Endodermal cell (in vitro differentiated cells): ENCODE measurements at regions not wholly inside any gene's neighbourhood (a gene's known extent, or its start where the extent isn't known, plus 50 kb on each side); places are given as distances from the start of the nearest gene placed in this dataset.
"Not testable (repeated sequence)": the region's sequence is repeated elsewhere in the genome, so short reads cannot be mapped to it uniquely, and the experiment has no call there.

Source experiments
- DNase-seq: peaks from one replicate; pipeline ENCODE4 v3.0.0-alpha.2; 2017
- H3K27ac ChIP-seq: 2 replicates; pipeline ENCODE4 v1.5.1; 2013; ENCODE audit warnings: mild to moderate bottlenecking, low read depth, low read length, moderate library complexity
- H3K27me3 ChIP-seq: 2 replicates; pipeline ENCODE4 v1.6.1; 2013; ENCODE audit warnings: mild to moderate bottlenecking, low read length, moderate library complexity; ENCODE audit not compliant: insufficient read depth, control insufficient read depth, poor library complexity, severe bottlenecking
- H3K36me3 ChIP-seq: 2 replicates; pipeline ENCODE4 v1.7.0; 2013; ENCODE audit warnings: mild to moderate bottlenecking, low read length, moderate library complexity; ENCODE audit not compliant: control insufficient read depth, insufficient read depth
- H3K4me1 ChIP-seq: one replicate; pipeline ENCODE4 v1.7.0; 2013; ENCODE audit warnings: low read length; ENCODE audit not compliant: control insufficient read depth, insufficient read depth
- H3K4me3 ChIP-seq: 2 replicates; pipeline ENCODE4 v1.5.1; 2013; ENCODE audit warnings: mild to moderate bottlenecking, low read length, moderate library complexity
- H3K9ac ChIP-seq: 2 replicates; pipeline ENCODE4 v1.6.1; 2013; ENCODE audit warnings: mild to moderate bottlenecking, low read length, moderate library complexity; ENCODE audit not compliant: poor library complexity, severe bottlenecking; ENCODE audit errors: extremely low read depth
- H3K9me3 ChIP-seq: 2 replicates; pipeline ENCODE4 v1.6.1; 2013; ENCODE audit warnings: mild to moderate bottlenecking, low read length, moderate library complexity; ENCODE audit not compliant: control insufficient read depth
- H3K27ac Mint-ChIP-seq: 2 replicates; pipeline ENCODE4 v1.8.0; 2020; ENCODE audit warnings: mixed read lengths
- H3K27me3 Mint-ChIP-seq: 2 replicates; pipeline ENCODE4 v1.8.0; 2021; ENCODE audit warnings: mild to moderate bottlenecking, mixed read lengths; ENCODE audit not compliant: insufficient read depth
- H3K36me3 Mint-ChIP-seq: 2 replicates; pipeline ENCODE4 v1.8.0; 2020; ENCODE audit warnings: low read depth, mixed read lengths
- H3K4me1 Mint-ChIP-seq: 2 replicates; pipeline ENCODE4 v1.8.0; 2020; ENCODE audit warnings: mixed read lengths
- H3K4me3 Mint-ChIP-seq: 2 replicates; pipeline ENCODE4 v1.8.0; 2020; ENCODE audit warnings: mild to moderate bottlenecking, moderate library complexity, mixed read lengths
- H3K9me3 Mint-ChIP-seq: 2 replicates; pipeline ENCODE4 v1.8.0; 2020; ENCODE audit warnings: mild to moderate bottlenecking, mixed read lengths
- WGBS, 2 experiments: methylation state at CpG; one replicate each; pipeline versions ENCODE4 v1.1.5 to v1.1.7; 2013; ENCODE audit warnings: missing lambda C conversion rate in 2 of 2, mixed read lengths in 1 of 2; ENCODE audit not compliant: insufficient coverage in 1 of 2, insufficient read length in 1 of 2; 5-methylcytosine and 5-hydroxymethylcytosine counted together
- TF ChIP-seq, protein P1 (sequence below): fragments of 200-600 bp; sonication (generic); conservative IDR thresholded peaks from 2 replicates; pipeline ENCODE4 v1.5.0; 2021; ENCODE audit warnings: antibody characterized with exemption, mild to moderate bottlenecking

DNA sequence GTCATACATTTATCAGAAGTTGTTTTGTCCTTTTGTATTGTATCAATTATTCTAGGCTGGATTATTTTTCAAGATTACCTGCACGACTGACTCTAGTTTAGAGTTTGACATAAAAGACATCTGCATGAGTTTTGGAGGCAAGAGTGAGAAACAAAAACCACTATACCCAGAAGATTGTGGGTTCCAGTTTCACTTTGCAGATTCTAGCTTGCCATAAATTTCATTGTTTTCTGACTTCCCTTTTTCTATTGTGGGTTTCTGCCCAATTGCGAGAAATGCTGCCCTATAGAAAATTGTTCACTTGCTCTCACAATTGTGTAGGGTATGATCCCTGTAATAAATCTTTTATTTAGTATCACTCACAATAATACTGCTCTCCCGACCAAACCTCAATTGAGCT, 1043.4 kb upstream of the CDH10 start:
- H3K4me1 ChIP-seq, result no peaks in the 10 kb centered on the region
- Mint-ChIP-seq H3K9me3 (no peaks in the 10 kb centered on the region), H3K4me1 (no peaks in the 10 kb centered on the region), H3K27ac (no peak overlapping the region), H3K4me3 (no peak overlapping the region), H3K27me3 (no peaks in the 10 kb centered on the region), H3K36me3 (no peaks in the 10 kb centered on the region)
- H3K9me3 ChIP-seq, result no peaks in the 10 kb centered on the region
- TF ChIP-seq, protein P1, sequence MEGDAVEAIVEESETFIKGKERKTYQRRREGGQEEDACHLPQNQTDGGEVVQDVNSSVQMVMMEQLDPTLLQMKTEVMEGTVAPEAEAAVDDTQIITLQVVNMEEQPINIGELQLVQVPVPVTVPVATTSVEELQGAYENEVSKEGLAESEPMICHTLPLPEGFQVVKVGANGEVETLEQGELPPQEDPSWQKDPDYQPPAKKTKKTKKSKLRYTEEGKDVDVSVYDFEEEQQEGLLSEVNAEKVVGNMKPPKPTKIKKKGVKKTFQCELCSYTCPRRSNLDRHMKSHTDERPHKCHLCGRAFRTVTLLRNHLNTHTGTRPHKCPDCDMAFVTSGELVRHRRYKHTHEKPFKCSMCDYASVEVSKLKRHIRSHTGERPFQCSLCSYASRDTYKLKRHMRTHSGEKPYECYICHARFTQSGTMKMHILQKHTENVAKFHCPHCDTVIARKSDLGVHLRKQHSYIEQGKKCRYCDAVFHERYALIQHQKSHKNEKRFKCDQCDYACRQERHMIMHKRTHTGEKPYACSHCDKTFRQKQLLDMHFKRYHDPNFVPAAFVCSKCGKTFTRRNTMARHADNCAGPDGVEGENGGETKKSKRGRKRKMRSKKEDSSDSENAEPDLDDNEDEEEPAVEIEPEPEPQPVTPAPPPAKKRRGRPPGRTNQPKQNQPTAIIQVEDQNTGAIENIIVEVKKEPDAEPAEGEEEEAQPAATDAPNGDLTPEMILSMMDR, result no peak
- no peaks in the 10 kb centered on the region for H3K36me3 ChIP-seq
- WGBS, 2 experiments, result 88 to 100% methylated on average over 1 to 3 of the region's 3 CpGs
- no peak overlapping the region for H3K4me3 ChIP-seq
- no peak overlapping the region for H3K9ac ChIP-seq
- H3K27ac ChIP-seq, result no peak overlapping the region
- DNase-seq, result no peak
- H3K27me3 ChIP-seq, result no peaks in the 10 kb centered on the region

GRCh38 chr5:25669645-25670401, 1025.0 kb upstream of the CDH10 start:
- Mint-ChIP-seq H3K36me3 (no peaks in the 10 kb centered on the region), H3K4me1 (no peaks in the 10 kb centered on the region), H3K9me3 (peaks cover 2% of the 10 kb centered on the region), H3K4me3 (no peak overlapping the region), H3K27me3 (no peaks in the 10 kb centered on the region), H3K27ac (no peak overlapping the region)
- 95% methylated on average over 1 of the region's 1 CpG; no CpG with 5 or more reads in 1 of the 2 experiments for WGBS, 2 experiments
- DNase-seq, result no peak
- Histone ChIP-seq H3K4me1 (no peaks in the 10 kb centered on the region), H3K4me3 (no peak overlapping the region), H3K9me3 (no peaks in the 10 kb centered on the region), H3K36me3 (no peaks in the 10 kb centered on the region), H3K27ac (no peak overlapping the region), H3K27me3 (no peaks in the 10 kb centered on the region), H3K9ac (no peak overlapping the region)
- TF ChIP-seq, protein P1, result no peak

- no peak overlapping the region for H3K4me3 ChIP-seq
- H3K9ac ChIP-seq, result no peak overlapping the region
- H3K4me1 ChIP-seq, result no peaks in the 10 kb centered on the region
- H3K36me3 Mint-ChIP-seq, result no peaks in the 10 kb centered on the region
- no peak overlapping the region for H3K27ac Mint-ChIP-seq
- no peaks in the 10 kb centered on the region for H3K4me1 Mint-ChIP-seq
- no peak overlapping the region for H3K4me3 Mint-ChIP-seq
- peaks cover 17% of the 10 kb centered on the region for H3K9me3 Mint-ChIP-seq
- no peaks in the 10 kb centered on the region for H3K27me3 Mint-ChIP-seq
- peaks cover 15% of the 10 kb centered on the region for H3K9me3 ChIP-seq
- 80 to 100% methylated on average over 1 of the region's 2 CpGs for WGBS, 2 experiments
- no peaks in the 10 kb centered on the region for H3K27me3 ChIP-seq
- TF ChIP-seq, protein P1, result no peak
- no peaks in the 10 kb centered on the region for H3K36me3 ChIP-seq
- DNase-seq, result no peak
- H3K27ac ChIP-seq, result no peak overlapping the region
Observed at GRCh38 chr5:25662610-25663009, 1017.8 kb upstream of the CDH10 start.

DNA sequence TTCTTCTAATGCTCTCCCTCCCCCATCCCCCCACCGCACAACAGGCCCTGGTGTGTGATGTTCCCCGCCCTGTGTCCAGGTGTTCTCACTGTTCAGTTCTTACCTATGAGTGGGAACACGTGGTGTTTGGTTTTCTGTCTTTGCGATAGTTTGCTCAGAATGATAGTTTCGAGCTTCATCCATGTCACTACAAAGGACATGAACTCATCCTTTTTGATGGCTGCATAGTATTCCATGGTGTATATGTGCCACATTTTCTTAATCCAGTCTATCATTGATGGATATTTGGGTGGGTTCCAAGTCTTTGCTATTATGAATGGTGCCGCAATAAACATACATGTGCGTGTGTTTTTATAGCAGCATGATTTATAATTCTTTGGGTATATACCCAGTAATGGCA, 1005.5 kb upstream of the CDH10 start:
- H3K9ac ChIP-seq, H3K27me3 Mint-ChIP-seq, H3K27me3 ChIP-seq, H3K27ac Mint-ChIP-seq, H3K4me3 Mint-ChIP-seq, H3K4me3 ChIP-seq, H3K36me3 Mint-ChIP-seq, H3K4me1 ChIP-seq, DNase-seq, H3K27ac ChIP-seq, H3K4me1 Mint-ChIP-seq, H3K9me3 ChIP-seq, H3K36me3 ChIP-seq: not testable (repeated sequence)
- peaks cover 29% of the 10 kb centered on the region for H3K9me3 Mint-ChIP-seq
- WGBS, 2 experiments, result 95 to 97% methylated on average over 5 to 7 of the region's 7 CpGs
